OCI-LY3 (cell line): ENCODE measurements at regions not wholly inside any gene's neighbourhood (a gene's known extent, or its start where the extent isn't known, plus 50 kb on each side); places are given as distances from the start of the nearest gene placed in this dataset.

Experiments
- H2AFZ ChIP-seq: fragments of 200-600, 300-600 bp; shearing (Covaris generic); 2 replicates; pipeline ENCODE4 v1.6.0; 2014; ENCODE audit warnings: antibody characterized with exemption, low read depth, low read length
- H3K27ac ChIP-seq: fragments of 200-600, 300-600 bp; sonication (generic); 2 replicates; pipeline ENCODE4 v1.5.1; 2014; ENCODE audit warnings: mild to moderate bottlenecking, low read length, moderate library complexity, mixed read lengths
- H3K27me3 ChIP-seq: fragments of 200-600, 300-600 bp; sonication (generic); 2 replicates; pipeline ENCODE4 v1.6.1; 2014; ENCODE audit warnings: low read depth, low read length, mixed read lengths
- H3K36me3 ChIP-seq: fragments of 200-600, 300-600 bp; sonication (generic); replicated peaks from 2 replicates; pipeline ENCODE3; 2014; ENCODE audit warnings: low read depth, low read length, mixed read lengths
- H3K4me1 ChIP-seq: fragments of 300-600, 200-600 bp; sonication (generic); 2 replicates; pipeline ENCODE4 v1.6.1; 2014; ENCODE audit warnings: low read length, mixed read lengths
- H3K4me2 ChIP-seq: fragments of 200-600, 300-600 bp; sonication (generic); 2 replicates; pipeline ENCODE4 v1.6.1; 2014; ENCODE audit warnings: low read length, mixed read lengths
- H3K4me3 ChIP-seq: fragments of 300-600, 200-600 bp; sonication (generic); 2 replicates; pipeline ENCODE4 v1.5.1; 2014; ENCODE audit warnings: antibody characterized with exemption, mild to moderate bottlenecking, low read length, moderate library complexity
- H3K79me2 ChIP-seq: fragments of 300-600, 200-600 bp; shearing (Covaris generic); 2 replicates; pipeline ENCODE4 v1.6.1; 2014; ENCODE audit warnings: mild to moderate bottlenecking, low read length, mixed read lengths
- H3K9ac ChIP-seq: fragments of 300-600, 200-600 bp; shearing (Covaris generic); 2 replicates; pipeline ENCODE4 v1.6.0; 2014; ENCODE audit warnings: mild to moderate bottlenecking, low read length, moderate library complexity
- H3K9me3 ChIP-seq: fragments of 200-600, 300-600 bp; shearing (Covaris generic); 2 replicates; pipeline ENCODE4 v1.6.1; 2014; ENCODE audit warnings: low read length, mixed read lengths; ENCODE audit not compliant: insufficient read depth
- H4K20me1 ChIP-seq: fragments of 200-600, 300-600 bp; sonication (generic); 2 replicates; pipeline ENCODE4 v1.6.1; 2016; ENCODE audit warnings: low read length, mixed read lengths; ENCODE audit not compliant: insufficient read depth
- CTCF ChIP-seq: fragments of 200-600, 300-600 bp; sonication (generic); IDR thresholded peaks from 2 replicates; pipeline ENCODE4 v1.5.1; 2014; ENCODE audit warnings: antibody characterized with exemption, low read length, low read depth
- EZH2phosphoT487 ChIP-seq: fragments of 200-600 bp; shearing (Covaris generic); IDR thresholded peaks from 2 replicates; pipeline ENCODE4 v1.6.1; 2018; ENCODE audit warnings: antibody characterized with exemption, mixed run types, low read depth

- no peaks in the 10 kb centered on the region for H4K20me1 ChIP-seq
- H3K27ac ChIP-seq, result no peak overlapping the region
- H3K4me2 ChIP-seq, result no peak overlapping the region
- peaks cover 10% of the 10 kb centered on the region for H3K9me3 ChIP-seq
- no peak overlapping the region for H3K9ac ChIP-seq
- TF ChIP-seq CTCF (no peak), EZH2phosphoT487 (no peak)
- no peak overlapping the region for H3K4me3 ChIP-seq
- H3K4me1 ChIP-seq, result no peaks in the 10 kb centered on the region
- H2AFZ ChIP-seq, result no peak overlapping the region
- H3K36me3 ChIP-seq, result no peaks in the 10 kb centered on the region
- peaks cover 8% of the 10 kb centered on the region for H3K27me3 ChIP-seq
- H3K79me2 ChIP-seq, result no peaks in the 10 kb centered on the region
These were observed 56.7 kb upstream of the LINC01488 start for GRCh38 chr11:69424748-69425147.

DNA sequence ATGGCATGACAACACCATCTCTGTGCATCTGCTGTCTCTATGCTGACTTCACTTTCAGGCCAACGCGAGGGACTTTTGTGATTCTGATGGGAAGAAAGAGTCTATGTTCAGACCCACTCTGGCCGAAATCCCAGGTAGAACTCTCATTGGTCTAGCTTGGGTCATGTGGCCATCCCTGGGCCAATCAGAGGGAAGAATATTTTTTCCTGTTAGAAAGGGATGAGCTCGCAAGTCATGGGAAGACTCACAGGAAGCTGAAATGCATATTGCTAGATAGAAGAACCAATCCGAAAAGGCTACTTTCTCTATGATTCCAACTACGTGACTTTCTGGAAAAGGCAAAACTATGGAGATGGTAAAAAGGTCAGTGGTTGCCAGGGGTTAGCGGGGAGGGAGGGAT, 56.0 kb upstream of the LINC01488 start:
- TF ChIP-seq EZH2phosphoT487 (no peak), CTCF (no peak)
- no peak overlapping the region for H2AFZ ChIP-seq
- peaks cover 10% of the 10 kb centered on the region for H3K9me3 ChIP-seq
- no peak overlapping the region for H3K4me2 ChIP-seq
- no peaks in the 10 kb centered on the region for H3K79me2 ChIP-seq
- H3K36me3 ChIP-seq, result no peaks in the 10 kb centered on the region
- no peak overlapping the region for H3K4me3 ChIP-seq
- H3K27me3 ChIP-seq, result peaks cover 8% of the 10 kb centered on the region
- no peak overlapping the region for H3K9ac ChIP-seq
- no peak overlapping the region for H3K27ac ChIP-seq
- H3K4me1 ChIP-seq, result no peaks in the 10 kb centered on the region
- no peaks in the 10 kb centered on the region for H4K20me1 ChIP-seq

- Histone ChIP-seq H3K9me3 (peaks cover 10% of the 10 kb centered on the region), H4K20me1 (no peaks in the 10 kb centered on the region), H2AFZ (no peak overlapping the region), H3K27me3 (peaks cover 8% of the 10 kb centered on the region), H3K79me2 (no peaks in the 10 kb centered on the region), H3K36me3 (no peaks in the 10 kb centered on the region), H3K4me2 (no peak overlapping the region), H3K9ac (no peak overlapping the region), H3K27ac (no peak overlapping the region), H3K4me1 (no peaks in the 10 kb centered on the region), H3K4me3 (no peak overlapping the region)
- TF ChIP-seq EZH2phosphoT487, result no peak
- no peak for TF ChIP-seq CTCF
These were observed 55.4 kb upstream of the LINC01488 start for GRCh38 chr11:69425895-69426544.

DNA sequence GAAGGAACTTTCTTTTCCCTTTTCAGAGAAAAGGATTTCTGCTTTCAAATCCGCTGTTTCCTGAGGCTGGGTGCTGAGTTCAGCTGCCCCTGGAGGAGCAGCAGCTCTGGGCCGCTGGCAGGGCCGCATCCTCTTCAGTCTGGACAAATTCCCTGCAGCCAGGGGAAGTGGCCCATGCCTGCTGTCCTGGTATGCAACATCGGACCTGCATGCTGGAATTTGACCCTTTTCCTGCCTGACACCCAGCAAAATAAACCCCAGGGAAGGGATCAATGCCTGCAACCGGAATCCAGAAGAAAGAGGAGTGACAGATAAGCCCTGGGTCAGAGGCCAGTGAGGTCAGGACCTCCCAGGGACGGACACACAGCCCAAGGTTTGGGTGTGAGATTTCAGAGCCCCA, 54.1 kb upstream of the LINC01488 start:
- H3K4me2 ChIP-seq, result no peak overlapping the region

More for the DNA sequence above, 54.1 kb upstream of the LINC01488 start:
- no peaks in the 10 kb centered on the region for H4K20me1 ChIP-seq
- no peaks in the 10 kb centered on the region for H3K4me1 ChIP-seq
- no peaks in the 10 kb centered on the region for H3K79me2 ChIP-seq
- H3K27me3 ChIP-seq, result peaks cover 8% of the 10 kb centered on the region
- no peak overlapping the region for H3K4me3 ChIP-seq
- no peak overlapping the region for H3K27ac ChIP-seq
- no peaks in the 10 kb centered on the region for H3K36me3 ChIP-seq
- TF ChIP-seq EZH2phosphoT487 (no peak), CTCF (no peak)
- peaks cover 10% of the 10 kb centered on the region for H3K9me3 ChIP-seq
- no peak overlapping the region for H2AFZ ChIP-seq
- H3K9ac ChIP-seq, result no peak overlapping the region
